IMR-90 (cell line): ENCODE measurements at regions not wholly inside any gene's neighbourhood (a gene's known extent, or its start where the extent isn't known, plus 50 kb on each side); places are given as distances from the start of the nearest gene placed in this dataset.

Experiments
- FOS ChIP-seq: fragments of 150-350 bp; IDR thresholded peaks from 2 replicates; pipeline ENCODE4 v1.6.1; 2016; ENCODE audit warnings: low read depth, low read length
- MAFK ChIP-seq: IDR thresholded peaks from 2 replicates; pipeline ENCODE4 v1.6.1; 2012; ENCODE audit warnings: low read depth, low read length, improper control_type of control experiment
- NFE2L2 ChIP-seq: fragments of 150-350 bp; IDR thresholded peaks from 2 replicates; pipeline ENCODE4 v1.6.1; 2016; ENCODE audit warnings: low read depth, mild to moderate bottlenecking, low read length
- POLR2A ChIP-seq: IDR thresholded peaks from 2 replicates; pipeline ENCODE4 v1.6.1; 2012; ENCODE audit warnings: mild to moderate bottlenecking, low read depth, low read length
- RCOR1 ChIP-seq: IDR thresholded peaks from 2 replicates; pipeline ENCODE4 v1.6.1; 2012; ENCODE audit warnings: mild to moderate bottlenecking, low read length, improper control_type of control experiment; ENCODE audit not compliant: insufficient replicate concordance
- TF ChIP-seq, protein P1 (sequence below): conservative IDR thresholded peaks from 2 replicates; pipeline ENCODE4 v1.5.1; 2012; ENCODE audit warnings: mild to moderate bottlenecking, low read depth, low read length, improper control_type of control experiment

GRCh38 chr6:134830940-134831339 lies 119.0 kb downstream of the ALDH8A1 start:
- TF ChIP-seq, protein P1, sequence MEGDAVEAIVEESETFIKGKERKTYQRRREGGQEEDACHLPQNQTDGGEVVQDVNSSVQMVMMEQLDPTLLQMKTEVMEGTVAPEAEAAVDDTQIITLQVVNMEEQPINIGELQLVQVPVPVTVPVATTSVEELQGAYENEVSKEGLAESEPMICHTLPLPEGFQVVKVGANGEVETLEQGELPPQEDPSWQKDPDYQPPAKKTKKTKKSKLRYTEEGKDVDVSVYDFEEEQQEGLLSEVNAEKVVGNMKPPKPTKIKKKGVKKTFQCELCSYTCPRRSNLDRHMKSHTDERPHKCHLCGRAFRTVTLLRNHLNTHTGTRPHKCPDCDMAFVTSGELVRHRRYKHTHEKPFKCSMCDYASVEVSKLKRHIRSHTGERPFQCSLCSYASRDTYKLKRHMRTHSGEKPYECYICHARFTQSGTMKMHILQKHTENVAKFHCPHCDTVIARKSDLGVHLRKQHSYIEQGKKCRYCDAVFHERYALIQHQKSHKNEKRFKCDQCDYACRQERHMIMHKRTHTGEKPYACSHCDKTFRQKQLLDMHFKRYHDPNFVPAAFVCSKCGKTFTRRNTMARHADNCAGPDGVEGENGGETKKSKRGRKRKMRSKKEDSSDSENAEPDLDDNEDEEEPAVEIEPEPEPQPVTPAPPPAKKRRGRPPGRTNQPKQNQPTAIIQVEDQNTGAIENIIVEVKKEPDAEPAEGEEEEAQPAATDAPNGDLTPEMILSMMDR, result no peak
- no peak for TF ChIP-seq POLR2A
- no peak for TF ChIP-seq RCOR1
- TF ChIP-seq FOS, result no peak
- no peak for TF ChIP-seq NFE2L2
- TF ChIP-seq MAFK, result no peak
